MCF 10A (cell line): ENCODE measurements at regions not wholly inside any gene's neighbourhood (a gene's known extent, or its start where the extent isn't known, plus 50 kb on each side); places are given as distances from the start of the nearest gene placed in this dataset.

Source experiments
- BruUV-seq: library from RNA; stranded (reverse); fragments of 400-500 nt; replicated peaks from 2 replicates; lab custom pipeline; 2021; lab: Mats Ljungman, UMichigan
- CTCF ChIA-PET: fragments of 300-600 bp; sonication (Branson Sonifier 250); formaldehyde crosslinking; extraction: SDS; loops from one replicate; lab custom pipeline; 2021; ENCODE audit warnings: antibody characterized with exemption, inconsistent platforms; lab: Yijun Ruan, JAX
- POLR2A ChIA-PET: fragments of 300-600, 350-650 bp; sonication (Branson Sonifier 250); formaldehyde crosslinking; extraction: SDS; loops from one replicate; lab custom pipeline; 2020; ENCODE audit warnings: antibody characterized with exemption, inconsistent platforms; lab: Yijun Ruan, JAX
- DNase-seq: peaks from one replicate; pipeline ENCODE4 v3.0.0-alpha.2; 2018; ENCODE audit not compliant: unreplicated experiment
- H3K27ac Mint-ChIP-seq: one replicate; pipeline ENCODE4 v1.8.0; 2022; ENCODE audit warnings: mild to moderate bottlenecking, low read depth, mixed read lengths; ENCODE audit not compliant: unreplicated experiment
- H3K27me3 Mint-ChIP-seq: one replicate; pipeline ENCODE4 v1.8.0; 2022; ENCODE audit warnings: mixed read lengths; ENCODE audit not compliant: insufficient read depth, unreplicated experiment
- H3K36me3 Mint-ChIP-seq: one replicate; pipeline ENCODE4 v1.8.0; 2022; ENCODE audit warnings: mild to moderate bottlenecking, moderate library complexity, mixed read lengths; ENCODE audit not compliant: insufficient read depth, unreplicated experiment
- H3K4me1 Mint-ChIP-seq: one replicate; pipeline ENCODE4 v1.8.0; 2022; ENCODE audit warnings: mixed read lengths; ENCODE audit not compliant: insufficient read depth, unreplicated experiment
- H3K4me3 Mint-ChIP-seq: one replicate; pipeline ENCODE4 v1.8.0; 2022; ENCODE audit warnings: mild to moderate bottlenecking, moderate library complexity, mixed read lengths; ENCODE audit not compliant: unreplicated experiment
- H3K9me3 Mint-ChIP-seq: one replicate; pipeline ENCODE4 v1.8.0; 2022; ENCODE audit warnings: mixed read lengths; ENCODE audit not compliant: unreplicated experiment
- intact Hi-C: fragments of 100-400 bp; cut with micrococcal nuclease; formaldehyde crosslinking; loops from 2 replicates; pipeline ENCODE4 v1.14.1; 2022
- TF ChIP-seq, protein P1 (sequence below): fragments of 200-600 bp; IDR thresholded peaks from one replicate; pipeline ENCODE4 v1.8.0; 2022; ENCODE audit warnings: antibody characterized with exemption, mild to moderate bottlenecking; ENCODE audit not compliant: unreplicated experiment

DNA sequence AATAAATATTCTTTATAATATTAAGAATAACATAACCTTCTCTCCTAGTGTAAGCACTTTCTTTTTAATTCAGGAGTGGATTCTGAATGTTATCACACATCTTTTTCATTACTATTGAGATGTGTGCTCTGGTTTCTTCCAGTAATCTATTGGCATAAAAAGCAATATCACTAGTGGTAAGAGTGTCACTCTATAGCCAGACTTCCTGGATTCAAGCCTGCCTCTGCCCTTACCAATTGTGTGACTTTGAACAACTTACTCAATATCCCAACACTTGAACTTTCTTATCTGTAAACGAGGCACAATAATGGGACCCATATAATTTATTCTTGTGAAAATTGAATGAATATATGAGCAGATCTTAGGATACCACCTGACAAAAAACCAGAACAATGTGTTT, 71.0 kb downstream of the SEM1 start:
- TF ChIP-seq, protein P1, sequence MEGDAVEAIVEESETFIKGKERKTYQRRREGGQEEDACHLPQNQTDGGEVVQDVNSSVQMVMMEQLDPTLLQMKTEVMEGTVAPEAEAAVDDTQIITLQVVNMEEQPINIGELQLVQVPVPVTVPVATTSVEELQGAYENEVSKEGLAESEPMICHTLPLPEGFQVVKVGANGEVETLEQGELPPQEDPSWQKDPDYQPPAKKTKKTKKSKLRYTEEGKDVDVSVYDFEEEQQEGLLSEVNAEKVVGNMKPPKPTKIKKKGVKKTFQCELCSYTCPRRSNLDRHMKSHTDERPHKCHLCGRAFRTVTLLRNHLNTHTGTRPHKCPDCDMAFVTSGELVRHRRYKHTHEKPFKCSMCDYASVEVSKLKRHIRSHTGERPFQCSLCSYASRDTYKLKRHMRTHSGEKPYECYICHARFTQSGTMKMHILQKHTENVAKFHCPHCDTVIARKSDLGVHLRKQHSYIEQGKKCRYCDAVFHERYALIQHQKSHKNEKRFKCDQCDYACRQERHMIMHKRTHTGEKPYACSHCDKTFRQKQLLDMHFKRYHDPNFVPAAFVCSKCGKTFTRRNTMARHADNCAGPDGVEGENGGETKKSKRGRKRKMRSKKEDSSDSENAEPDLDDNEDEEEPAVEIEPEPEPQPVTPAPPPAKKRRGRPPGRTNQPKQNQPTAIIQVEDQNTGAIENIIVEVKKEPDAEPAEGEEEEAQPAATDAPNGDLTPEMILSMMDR, result no peak
- H3K4me3 Mint-ChIP-seq, result no peak overlapping the region
- no peaks in the 10 kb centered on the region for H3K9me3 Mint-ChIP-seq
- H3K27ac Mint-ChIP-seq, result no peak overlapping the region
- intact Hi-C loops, result no loop called here
- ChIA-PET CTCF (no interaction called here), POLR2A (no interaction called here)
- no TSS peak for BruUV-seq
- DNase-seq, result no peak
- H3K27me3 Mint-ChIP-seq, result no peaks in the 10 kb centered on the region
- no peaks in the 10 kb centered on the region for H3K36me3 Mint-ChIP-seq
- no peaks in the 10 kb centered on the region for H3K4me1 Mint-ChIP-seq

GRCh38 chr7:96637522-96637921, 72.1 kb downstream of the SEM1 start:
- Mint-ChIP-seq H3K27me3 (no peaks in the 10 kb centered on the region), H3K36me3 (no peaks in the 10 kb centered on the region), H3K9me3 (no peaks in the 10 kb centered on the region), H3K27ac (no peak overlapping the region), H3K4me1 (no peaks in the 10 kb centered on the region), H3K4me3 (no peak overlapping the region)
- POLR2A ChIA-PET, result interaction anchor here (0.9 kb wide), 1 partner anchor 9 kb away, joined by 3 read pairs; no protein-coding TSS in a partner anchor
- DNase-seq, result no peak
- TF ChIP-seq, protein P1, result no peak
- CTCF ChIA-PET, result no interaction called here
- intact Hi-C loops, result no loop called here
- no TSS peak for BruUV-seq

DNA sequence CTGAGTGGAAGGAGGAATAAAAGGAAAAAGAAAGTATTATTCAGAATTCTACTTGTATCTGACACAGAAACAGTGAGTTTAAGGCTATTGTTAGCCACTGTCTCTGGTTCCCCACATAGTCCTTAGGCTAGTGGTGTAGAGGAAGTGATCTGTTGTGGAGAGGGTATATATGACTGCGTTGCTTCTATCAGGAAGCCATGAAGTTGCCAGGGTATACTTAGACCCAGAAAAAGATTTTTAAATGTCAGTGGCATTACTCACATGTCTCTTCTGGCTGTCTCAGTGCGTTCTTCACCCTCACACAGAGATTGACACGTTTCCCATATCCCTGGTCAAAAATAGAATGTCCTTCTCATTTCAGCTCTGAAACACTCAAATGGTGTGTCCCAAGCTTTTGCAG, 72.7 kb downstream of the SEM1 start:
- intact Hi-C loops, result no loop called here
- TF ChIP-seq, protein P1, result no peak
- Mint-ChIP-seq H3K9me3 (no peaks in the 10 kb centered on the region), H3K4me1 (no peaks in the 10 kb centered on the region), H3K27me3 (no peaks in the 10 kb centered on the region), H3K4me3 (no peak overlapping the region), H3K27ac (no peak overlapping the region), H3K36me3 (no peaks in the 10 kb centered on the region)
- POLR2A ChIA-PET, result no interaction called here
- BruUV-seq, result no TSS peak
- no peak for DNase-seq
- CTCF ChIA-PET, result no interaction called here

GRCh38 chr7:96636342-96636860, 73.2 kb downstream of the SEM1 start:
- TF ChIP-seq, protein P1, result no peak
- BruUV-seq, result no TSS peak
- Mint-ChIP-seq H3K36me3 (no peaks in the 10 kb centered on the region), H3K4me3 (no peak overlapping the region), H3K4me1 (no peaks in the 10 kb centered on the region), H3K27me3 (no peaks in the 10 kb centered on the region), H3K27ac (no peak overlapping the region), H3K9me3 (no peaks in the 10 kb centered on the region)
- ChIA-PET POLR2A (no interaction called here), CTCF (interaction anchor here (0.5 kb wide), 1 partner anchor 131 kb away, joined by 4 read pairs; no protein-coding TSS in a partner anchor)
- no peak for DNase-seq
- intact Hi-C loops, result no loop called here
